ENCODE measurements at regions not wholly inside any gene's neighbourhood (a gene's known extent, or its start where the extent isn't known, plus 50 kb on each side); places are given as distances from the start of the nearest gene placed in this dataset.

DNA sequence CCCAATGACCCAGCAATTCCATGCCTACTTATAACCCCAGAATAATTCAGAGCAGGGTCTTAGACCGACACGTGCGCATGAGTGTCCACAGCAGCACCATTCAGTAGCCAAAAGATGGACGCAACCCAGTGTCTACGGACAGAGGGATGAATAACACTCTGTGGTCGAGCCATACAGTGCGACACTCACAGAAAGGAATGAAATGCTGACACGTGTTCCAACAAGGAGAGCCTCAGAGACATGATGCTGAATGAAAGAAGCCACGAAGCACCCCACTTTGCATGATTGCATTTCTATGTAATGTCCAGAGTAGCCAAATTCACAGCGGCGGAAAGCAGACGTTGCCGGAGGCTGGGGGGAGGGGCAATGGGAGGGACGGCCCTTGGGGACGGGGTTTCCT lies 134.4 kb downstream of the CTTN start:
- no peak overlapping the region for H3K4me3 ChIP-seq (ENCODE audit: low read depth, low read length)
- no peak overlapping the region for H3K9ac ChIP-seq (ENCODE audit: low read depth, low read length)
- peaks cover 4% of the 10 kb centered on the region for H3K36me3 ChIP-seq (ENCODE audit: control insufficient read depth, insufficient read depth, low read length)
- no peaks in the 10 kb centered on the region for H3K27me3 ChIP-seq (ENCODE audit: control insufficient read depth, insufficient read depth, low read length)
- H3K4me1 ChIP-seq (ENCODE audit: control insufficient read depth, insufficient read depth, low read length), result no peaks in the 10 kb centered on the region
- no peaks in the 10 kb centered on the region for H3K9me3 ChIP-seq (ENCODE audit: control insufficient read depth, insufficient read depth, low read length)

DNA sequence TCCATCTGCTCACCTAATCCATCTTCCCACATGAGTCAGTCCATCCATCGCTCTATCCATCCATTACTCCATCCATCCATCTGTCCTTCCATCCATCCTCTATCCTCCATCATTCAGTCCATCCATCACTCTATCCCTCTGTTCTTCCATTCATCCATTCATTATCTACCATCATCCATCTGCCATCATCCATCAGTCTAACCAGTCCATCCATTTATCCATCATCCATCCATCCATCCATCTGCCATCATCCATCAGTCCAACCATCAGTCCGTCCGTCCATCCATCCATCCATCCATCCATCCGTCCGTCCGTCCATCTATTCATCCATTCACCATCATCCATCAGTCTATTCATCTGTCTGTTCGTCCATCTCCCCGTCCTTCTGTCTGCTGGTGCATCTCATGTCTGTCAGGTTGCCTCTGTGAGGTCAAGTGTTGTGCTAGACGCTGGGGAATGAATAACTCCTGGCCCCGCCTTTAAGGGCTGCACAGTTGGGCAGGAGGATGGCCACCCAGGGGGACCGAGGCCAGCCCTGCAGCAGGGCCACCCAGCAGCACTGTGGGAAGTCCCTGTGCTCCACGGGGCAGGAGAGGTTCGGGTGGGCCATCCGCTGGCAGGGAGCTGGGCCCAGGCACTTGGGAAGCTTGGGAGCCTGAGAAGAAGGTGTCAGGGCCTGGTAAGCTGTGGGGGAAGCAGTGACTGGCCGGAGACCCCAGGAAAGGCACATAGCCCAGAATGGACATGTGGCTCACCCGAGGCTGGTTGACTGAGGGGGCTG lies 137.1 kb downstream of the CTTN start:
- no peaks in the 10 kb centered on the region for H3K4me1 ChIP-seq (ENCODE audit: control insufficient read depth, insufficient read depth, low read length)
- H3K9me3 ChIP-seq (ENCODE audit: control insufficient read depth, insufficient read depth, low read length), result no peaks in the 10 kb centered on the region
- H3K36me3 ChIP-seq (ENCODE audit: control insufficient read depth, insufficient read depth, low read length), result peaks cover 4% of the 10 kb centered on the region
- H3K27me3 ChIP-seq (ENCODE audit: control insufficient read depth, insufficient read depth, low read length), result no peaks in the 10 kb centered on the region
- no peak overlapping the region for H3K4me3 ChIP-seq (ENCODE audit: low read depth, low read length)
- no peak overlapping the region for H3K9ac ChIP-seq (ENCODE audit: low read depth, low read length)

DNA sequence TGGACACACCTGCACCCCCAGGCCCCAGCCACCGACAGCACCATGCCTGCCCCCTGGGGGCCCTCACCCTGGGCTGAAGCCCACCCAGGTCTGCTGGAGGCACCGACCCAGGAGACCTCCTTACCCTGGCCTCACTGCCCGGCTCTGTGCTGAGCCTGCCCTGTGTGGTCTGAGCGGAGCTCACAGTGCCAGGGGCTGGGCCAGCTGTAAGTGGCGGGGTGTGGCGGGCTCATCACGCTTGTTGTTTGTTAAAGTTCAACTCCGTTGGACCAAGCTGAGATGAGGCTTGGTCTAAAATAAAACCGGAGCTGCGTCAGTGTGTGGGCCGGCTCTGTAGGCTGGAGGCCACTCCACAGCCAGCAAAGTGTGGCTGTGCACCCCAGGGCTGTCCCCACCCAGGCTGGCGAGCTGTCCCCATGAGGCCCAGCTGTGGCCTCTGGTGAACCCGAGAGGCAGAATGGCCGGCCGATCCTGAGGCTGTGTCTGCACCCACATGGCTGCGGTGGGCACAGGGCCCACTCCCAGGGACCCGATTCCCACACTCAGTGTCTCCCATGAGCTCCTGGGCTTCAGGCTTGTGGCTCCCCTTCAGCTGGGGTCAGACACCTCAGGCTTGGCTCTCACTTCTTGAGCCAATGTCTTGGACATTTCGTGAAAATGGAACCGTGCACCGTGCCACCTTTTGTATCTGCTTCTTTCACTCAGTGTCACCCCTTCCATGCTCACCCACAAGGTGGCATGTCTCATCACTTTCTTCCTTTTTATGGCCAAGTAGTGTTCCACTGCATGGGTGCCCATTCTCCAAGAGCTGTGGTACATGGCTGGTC lies 137.9 kb downstream of the CTTN start:
- Histone ChIP-seq H3K9ac (ENCODE audit: low read depth, low read length) (no peak overlapping the region), H3K36me3 (ENCODE audit: control insufficient read depth, insufficient read depth, low read length) (peaks cover 4% of the 10 kb centered on the region), H3K4me1 (ENCODE audit: control insufficient read depth, insufficient read depth, low read length) (no peaks in the 10 kb centered on the region), H3K4me3 (ENCODE audit: low read depth, low read length) (no peak overlapping the region), H3K27me3 (ENCODE audit: control insufficient read depth, insufficient read depth, low read length) (no peaks in the 10 kb centered on the region), H3K9me3 (ENCODE audit: control insufficient read depth, insufficient read depth, low read length) (no peaks in the 10 kb centered on the region)

DNA sequence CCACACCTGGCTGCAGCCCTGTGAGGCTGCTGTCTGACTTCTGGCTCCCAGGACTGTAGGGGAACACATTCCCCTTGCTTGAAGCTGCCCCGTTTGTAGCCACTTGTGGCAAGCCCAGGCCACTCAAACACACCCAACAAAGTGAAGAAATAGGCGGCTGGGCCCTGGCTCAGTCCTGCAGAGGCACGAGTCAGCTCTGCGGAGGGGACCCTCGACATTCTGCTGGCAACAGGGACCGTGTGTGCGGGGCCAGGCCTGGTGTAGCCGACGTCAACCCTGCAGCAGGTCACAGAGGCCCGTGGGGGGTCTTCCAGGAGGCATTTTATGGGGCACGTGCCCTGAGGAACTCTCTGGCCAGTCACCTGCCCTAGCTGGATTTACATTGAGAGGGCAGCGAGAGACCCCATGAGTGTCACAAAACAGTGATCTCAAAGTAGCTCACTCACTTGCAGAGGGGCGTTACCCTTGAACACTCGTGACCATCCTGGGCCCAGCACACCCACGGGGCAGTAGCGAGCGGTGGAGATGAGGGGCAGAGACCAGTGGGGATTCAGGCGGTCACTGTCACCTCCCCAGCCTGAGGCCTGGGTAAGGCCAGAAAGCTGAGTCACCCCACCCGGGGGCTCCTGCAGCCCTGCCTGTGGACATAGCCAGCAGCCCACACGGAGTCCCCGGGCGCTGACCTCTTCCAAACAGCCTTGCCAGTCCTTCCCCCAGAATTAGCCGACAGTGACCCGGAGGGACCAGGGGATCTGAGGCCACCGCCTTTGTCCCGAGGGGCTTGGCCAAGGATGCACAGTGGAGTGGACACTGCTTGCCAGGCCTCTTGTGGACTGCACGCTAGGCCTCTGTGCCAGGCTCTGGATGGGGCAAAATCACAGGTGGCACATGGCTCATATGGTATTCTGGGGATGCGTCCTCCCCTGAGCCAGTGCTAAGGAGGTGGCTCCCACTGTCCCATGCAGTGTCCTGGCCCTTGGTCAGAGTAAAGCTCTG lies 139.5 kb downstream of the CTTN start:
- Histone ChIP-seq H3K4me1 (ENCODE audit: control insufficient read depth, insufficient read depth, low read length) (no peaks in the 10 kb centered on the region), H3K9ac (ENCODE audit: low read depth, low read length) (no peak overlapping the region), H3K9me3 (ENCODE audit: control insufficient read depth, insufficient read depth, low read length) (no peaks in the 10 kb centered on the region), H3K36me3 (ENCODE audit: control insufficient read depth, insufficient read depth, low read length) (peaks cover 4% of the 10 kb centered on the region), H3K4me3 (ENCODE audit: low read depth, low read length) (no peak overlapping the region), H3K27me3 (ENCODE audit: control insufficient read depth, insufficient read depth, low read length) (no peaks in the 10 kb centered on the region)

DNA sequence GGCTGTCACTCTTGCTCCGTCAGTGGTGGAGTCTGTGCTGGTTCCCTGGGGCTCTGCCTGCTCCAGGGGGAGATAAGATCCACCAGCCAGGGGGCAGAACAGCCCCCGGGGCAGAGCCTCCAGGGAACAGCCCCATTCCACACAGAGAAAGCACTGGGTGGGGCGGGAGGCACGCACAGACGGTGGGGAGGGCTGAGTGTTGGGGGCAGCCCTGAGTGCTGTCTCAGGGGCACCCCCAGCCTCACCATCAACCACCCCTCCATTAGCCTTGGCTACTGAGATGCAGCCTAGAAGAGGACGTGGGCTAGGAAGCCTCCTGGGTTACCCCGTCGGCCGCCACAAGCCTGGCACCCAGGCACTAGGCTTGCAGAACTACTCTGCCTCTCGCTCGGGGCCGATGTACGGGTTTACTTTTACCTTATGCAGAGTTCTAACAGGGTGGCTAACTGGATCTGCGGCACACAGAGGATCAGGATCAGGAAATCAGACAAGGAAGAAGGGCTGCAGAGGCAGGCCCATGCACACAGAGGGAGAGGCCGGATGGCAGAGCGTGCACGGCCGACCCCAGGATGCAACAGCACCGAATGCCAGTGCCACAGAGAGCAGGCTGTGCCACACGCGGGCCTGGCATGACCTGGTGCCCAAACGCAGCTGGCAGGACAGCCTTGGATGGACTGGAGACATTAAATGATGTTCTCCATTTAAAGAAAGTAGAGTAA lies 140.5 kb downstream of the CTTN start:
- Histone ChIP-seq H3K9me3 (ENCODE audit: control insufficient read depth, insufficient read depth, low read length) (no peaks in the 10 kb centered on the region), H3K27me3 (ENCODE audit: control insufficient read depth, insufficient read depth, low read length) (no peaks in the 10 kb centered on the region), H3K4me3 (ENCODE audit: low read depth, low read length) (no peak overlapping the region), H3K9ac (ENCODE audit: low read depth, low read length) (no peak overlapping the region), H3K36me3 (ENCODE audit: control insufficient read depth, insufficient read depth, low read length) (peaks cover 4% of the 10 kb centered on the region), H3K4me1 (ENCODE audit: control insufficient read depth, insufficient read depth, low read length) (no peaks in the 10 kb centered on the region)

DNA sequence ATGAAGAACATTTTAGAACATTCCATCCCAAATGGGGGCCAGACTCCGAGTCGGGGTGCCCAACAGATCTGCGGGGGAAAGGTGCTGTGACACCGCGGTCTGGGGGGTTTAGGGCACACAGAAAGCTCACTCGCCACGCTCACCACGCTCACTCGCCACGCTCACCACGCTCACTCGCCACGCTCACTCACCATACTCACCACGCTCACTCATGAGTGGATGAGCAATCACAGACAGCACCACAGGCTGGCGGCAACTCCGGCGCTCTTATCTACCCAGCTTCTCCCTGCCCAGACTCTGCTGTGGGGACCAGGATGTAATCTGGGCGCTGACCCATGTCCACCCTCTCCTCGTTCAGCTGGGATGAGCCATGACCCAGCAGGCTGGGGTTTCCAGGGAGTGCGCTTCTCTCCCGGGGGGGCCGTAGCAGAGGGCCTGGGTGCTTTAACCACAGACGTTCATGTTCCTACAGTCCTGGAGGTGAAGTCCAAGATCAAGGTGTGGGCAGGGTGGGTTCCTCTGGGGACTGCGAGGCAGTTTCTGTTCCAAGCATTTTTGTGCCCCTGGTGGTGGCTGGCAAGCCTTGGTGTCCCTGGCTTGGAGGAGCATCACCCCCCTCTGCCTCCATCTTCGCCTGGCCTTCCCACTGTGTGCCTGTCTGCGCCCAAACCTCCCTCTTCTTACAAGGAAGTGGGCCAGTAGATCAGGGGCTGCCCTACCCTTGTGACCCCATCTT lies 141.2 kb downstream of the CTTN start:
- Histone ChIP-seq H3K9me3 (ENCODE audit: control insufficient read depth, insufficient read depth, low read length) (no peaks in the 10 kb centered on the region), H3K36me3 (ENCODE audit: control insufficient read depth, insufficient read depth, low read length) (peaks cover 1% of the 10 kb centered on the region), H3K4me3 (ENCODE audit: low read depth, low read length) (no peak overlapping the region), H3K27me3 (ENCODE audit: control insufficient read depth, insufficient read depth, low read length) (no peaks in the 10 kb centered on the region), H3K9ac (ENCODE audit: low read depth, low read length) (no peak overlapping the region), H3K4me1 (ENCODE audit: control insufficient read depth, insufficient read depth, low read length) (no peaks in the 10 kb centered on the region)

GRCh38 chr11:70540196-70540595 lies 141.9 kb downstream of the CTTN start:
- Histone ChIP-seq H3K9ac (ENCODE audit: low read depth, low read length) (no peak overlapping the region), H3K36me3 (ENCODE audit: control insufficient read depth, insufficient read depth, low read length) (no peaks in the 10 kb centered on the region), H3K9me3 (ENCODE audit: control insufficient read depth, insufficient read depth, low read length) (no peaks in the 10 kb centered on the region), H3K27me3 (ENCODE audit: control insufficient read depth, insufficient read depth, low read length) (no peaks in the 10 kb centered on the region), H3K4me1 (ENCODE audit: control insufficient read depth, insufficient read depth, low read length) (no peaks in the 10 kb centered on the region), H3K4me3 (ENCODE audit: low read depth, low read length) (no peak overlapping the region)

DNA sequence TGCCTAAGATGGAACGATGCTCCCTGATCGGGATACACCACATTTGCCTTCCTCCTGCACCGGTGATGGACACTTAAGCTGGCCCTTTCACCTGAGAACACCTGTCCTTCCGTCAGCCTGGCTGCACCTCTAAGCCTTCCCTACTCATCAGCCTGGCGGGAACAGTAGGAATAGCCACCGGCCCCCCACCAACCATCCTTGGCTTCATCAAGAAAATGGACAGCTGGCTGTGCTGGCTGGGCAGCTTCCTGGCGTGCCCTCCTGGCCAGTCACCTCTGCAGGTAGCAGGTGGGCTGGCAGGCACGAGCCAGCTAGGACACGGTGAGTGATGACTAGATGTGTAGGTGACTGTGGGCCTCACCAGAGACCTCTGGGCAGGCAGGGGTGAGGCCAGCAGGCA lies 142.8 kb downstream of the CTTN start:
- Histone ChIP-seq H3K27me3 (ENCODE audit: control insufficient read depth, insufficient read depth, low read length) (no peaks in the 10 kb centered on the region), H3K4me1 (ENCODE audit: control insufficient read depth, insufficient read depth, low read length) (peaks cover 4% of the 10 kb centered on the region), H3K36me3 (ENCODE audit: control insufficient read depth, insufficient read depth, low read length) (no peaks in the 10 kb centered on the region), H3K9me3 (ENCODE audit: control insufficient read depth, insufficient read depth, low read length) (no peaks in the 10 kb centered on the region), H3K4me3 (ENCODE audit: low read depth, low read length) (no peak overlapping the region), H3K9ac (ENCODE audit: low read depth, low read length) (no peak overlapping the region)

- Histone ChIP-seq H3K4me1 (ENCODE audit: control insufficient read depth, insufficient read depth, low read length) (peaks cover 8% of the 10 kb centered on the region), H3K9me3 (ENCODE audit: control insufficient read depth, insufficient read depth, low read length) (no peaks in the 10 kb centered on the region), H3K36me3 (ENCODE audit: control insufficient read depth, insufficient read depth, low read length) (no peaks in the 10 kb centered on the region), H3K4me3 (ENCODE audit: low read depth, low read length) (no peak overlapping the region), H3K27me3 (ENCODE audit: control insufficient read depth, insufficient read depth, low read length) (no peaks in the 10 kb centered on the region), H3K9ac (ENCODE audit: low read depth, low read length) (no peak overlapping the region)
Observed at GRCh38 chr11:70541699-70542098, 143.4 kb downstream of the CTTN start.

DNA sequence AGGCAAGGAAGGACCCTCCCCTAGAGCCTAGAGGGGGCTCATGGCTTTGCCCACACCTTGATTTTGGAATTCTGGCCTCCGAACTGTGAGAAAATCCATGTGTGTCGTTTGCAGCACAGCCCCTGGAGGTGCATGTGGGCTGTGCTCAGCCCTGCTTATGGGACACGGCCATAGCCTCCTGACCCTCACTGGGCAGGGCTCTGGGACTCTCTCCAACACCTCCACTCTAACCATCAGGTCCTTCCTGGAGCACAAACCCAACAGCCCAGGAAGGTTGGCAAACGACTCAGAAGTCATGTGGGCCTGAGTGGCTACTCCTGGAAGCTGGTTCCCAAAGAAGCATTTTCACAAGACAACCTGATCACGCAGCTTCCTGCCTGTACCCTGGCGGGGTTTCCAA lies 144.1 kb downstream of the CTTN start:
- H3K9me3 ChIP-seq (ENCODE audit: control insufficient read depth, insufficient read depth, low read length), result no peaks in the 10 kb centered on the region
- no peak overlapping the region for H3K9ac ChIP-seq (ENCODE audit: low read depth, low read length)
- no peak overlapping the region for H3K4me3 ChIP-seq (ENCODE audit: low read depth, low read length)
- H3K4me1 ChIP-seq (ENCODE audit: control insufficient read depth, insufficient read depth, low read length), result peaks cover 8% of the 10 kb centered on the region
- H3K36me3 ChIP-seq (ENCODE audit: control insufficient read depth, insufficient read depth, low read length), result no peaks in the 10 kb centered on the region
- no peaks in the 10 kb centered on the region for H3K27me3 ChIP-seq (ENCODE audit: control insufficient read depth, insufficient read depth, low read length)

Data from iPS-15b (cell line).